Fibroblast of lung (primary cell): ENCODE measurements at regions not wholly inside any gene's neighbourhood (a gene's known extent, or its start where the extent isn't known, plus 50 kb on each side); places are given as distances from the start of the nearest gene placed in this dataset.

Experiments used
- EZH2 ChIP-seq: IDR thresholded peaks from 2 replicates; pipeline ENCODE4 v1.5.1; 2012; ENCODE audit warnings: low read length, control low read depth, mild to moderate bottlenecking; ENCODE audit errors: missing control alignments
- TF ChIP-seq, protein P1 (sequence below), 2 donors: IDR thresholded peaks in 1 of 2; conservative IDR thresholded peaks in 1 of 2; 1 replicate in 1 of 2; 2 replicates in 1 of 2; pipeline ENCODE4 v1.5.1; 2011 to 2012; ENCODE audit warnings: low read length in 2 of 2, control low read depth in 1 of 2, inconsistent platforms in 1 of 2, low read depth in 1 of 2, mild to moderate bottlenecking in 1 of 2

DNA sequence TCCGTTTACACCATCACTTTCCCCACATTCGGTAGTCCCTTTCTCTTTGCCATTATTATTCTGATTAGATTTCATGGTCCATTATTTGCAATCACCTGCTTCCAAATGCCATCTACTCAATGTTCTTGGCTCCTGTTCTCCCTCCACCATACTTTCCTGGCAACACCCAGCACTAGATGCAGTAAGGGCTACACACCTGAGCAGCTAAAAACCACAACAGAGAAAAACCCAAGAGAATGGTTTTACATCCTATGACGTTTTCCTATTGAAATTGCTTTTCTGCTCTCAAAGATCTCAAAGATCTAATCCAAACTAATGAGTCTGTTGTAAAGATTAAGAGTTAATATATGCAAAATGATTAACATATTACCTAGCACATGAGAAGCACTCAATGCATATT, 441.3 kb downstream of the SHISA9 start:
- TF ChIP-seq EZH2, result no peak
- TF ChIP-seq, protein P1, sequence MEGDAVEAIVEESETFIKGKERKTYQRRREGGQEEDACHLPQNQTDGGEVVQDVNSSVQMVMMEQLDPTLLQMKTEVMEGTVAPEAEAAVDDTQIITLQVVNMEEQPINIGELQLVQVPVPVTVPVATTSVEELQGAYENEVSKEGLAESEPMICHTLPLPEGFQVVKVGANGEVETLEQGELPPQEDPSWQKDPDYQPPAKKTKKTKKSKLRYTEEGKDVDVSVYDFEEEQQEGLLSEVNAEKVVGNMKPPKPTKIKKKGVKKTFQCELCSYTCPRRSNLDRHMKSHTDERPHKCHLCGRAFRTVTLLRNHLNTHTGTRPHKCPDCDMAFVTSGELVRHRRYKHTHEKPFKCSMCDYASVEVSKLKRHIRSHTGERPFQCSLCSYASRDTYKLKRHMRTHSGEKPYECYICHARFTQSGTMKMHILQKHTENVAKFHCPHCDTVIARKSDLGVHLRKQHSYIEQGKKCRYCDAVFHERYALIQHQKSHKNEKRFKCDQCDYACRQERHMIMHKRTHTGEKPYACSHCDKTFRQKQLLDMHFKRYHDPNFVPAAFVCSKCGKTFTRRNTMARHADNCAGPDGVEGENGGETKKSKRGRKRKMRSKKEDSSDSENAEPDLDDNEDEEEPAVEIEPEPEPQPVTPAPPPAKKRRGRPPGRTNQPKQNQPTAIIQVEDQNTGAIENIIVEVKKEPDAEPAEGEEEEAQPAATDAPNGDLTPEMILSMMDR (conservative IDR thresholded peaks at IDR 0.05 in 1 of 2, IDR thresholded peaks at IDR 0.05 in 1 of 2; ENCODE audit: low read depth in 1 of 2, low read length in 2 of 2), result no peak
